ENCODE measurements at regions not wholly inside any gene's neighbourhood (a gene's known extent, or its start where the extent isn't known, plus 50 kb on each side); places are given as distances from the start of the nearest gene placed in this dataset.

- Mint-ChIP-seq H3K36me3 (no peaks in the 10 kb centered on the region), H3K27me3 (no peaks in the 10 kb centered on the region), H3K27ac (no peak overlapping the region), H3K4me1 (no peaks in the 10 kb centered on the region), H3K9me3 (no peaks in the 10 kb centered on the region), H3K4me3 (no peak overlapping the region)
- ATAC-seq, result no peak
These were observed 396.5 kb downstream of the FOXG1 start for GRCh38 chr14:29163109-29163508.

GRCh38 chr14:29165431-29165830, 398.8 kb downstream of the FOXG1 start:
- Mint-ChIP-seq H3K36me3 (no peaks in the 10 kb centered on the region), H3K27ac (no peak overlapping the region), H3K4me3 (no peak overlapping the region), H3K27me3 (no peaks in the 10 kb centered on the region), H3K9me3 (no peaks in the 10 kb centered on the region), H3K4me1 (no peaks in the 10 kb centered on the region)
- no peak for ATAC-seq

- Mint-ChIP-seq H3K9me3 (no peaks in the 10 kb centered on the region), H3K4me1 (no peaks in the 10 kb centered on the region), H3K27ac (no peak overlapping the region), H3K36me3 (no peaks in the 10 kb centered on the region), H3K4me3 (no peak overlapping the region), H3K27me3 (no peaks in the 10 kb centered on the region)
- no peak for ATAC-seq
These were observed 399.9 kb downstream of the FOXG1 start for GRCh38 chr14:29166507-29166906.

DNA sequence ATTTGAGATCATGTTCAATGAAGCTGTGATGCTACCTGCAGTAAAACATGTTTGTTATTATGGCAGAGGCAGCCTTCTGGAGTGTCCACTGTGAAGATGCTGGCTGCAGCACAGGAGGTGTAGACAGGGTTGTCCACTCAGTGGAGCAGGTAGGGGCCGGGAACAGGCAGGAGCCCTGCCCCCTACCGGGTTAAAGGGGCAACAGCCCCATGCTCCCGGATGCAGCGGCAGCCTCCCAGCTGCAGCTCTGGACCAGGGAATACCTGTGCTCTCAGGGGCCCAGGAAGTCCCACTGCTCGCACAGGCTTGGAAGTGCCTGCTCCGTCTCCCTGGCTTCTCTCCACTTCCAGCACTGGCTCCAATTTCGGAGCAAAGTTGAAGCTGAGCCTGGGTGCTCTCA, 401.6 kb downstream of the FOXG1 start:
- no peaks in the 10 kb centered on the region for H3K27me3 Mint-ChIP-seq

DNA sequence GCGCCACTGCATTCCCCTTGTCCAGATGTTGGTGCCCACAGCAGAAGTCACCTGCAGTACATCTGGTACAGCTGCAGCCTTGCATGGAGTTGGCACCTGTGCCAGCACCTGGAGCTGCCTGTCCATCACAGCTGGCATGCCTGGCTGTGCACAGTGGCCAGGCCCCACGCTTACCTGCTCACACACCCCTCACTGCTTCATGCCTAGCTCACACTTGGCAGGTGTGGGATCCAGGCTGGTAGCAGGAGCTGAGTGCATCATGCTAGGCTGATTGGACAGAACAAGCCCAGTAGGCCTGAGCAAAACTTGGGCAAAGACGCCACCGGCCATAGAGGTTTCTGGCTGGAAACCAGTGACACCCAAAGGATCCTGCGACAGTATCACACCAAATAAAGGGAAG, 402.8 kb downstream of the FOXG1 start:
- ATAC-seq, result peak; percentile 24
- H3K4me1 Mint-ChIP-seq, result no peaks in the 10 kb centered on the region
- H3K27ac Mint-ChIP-seq, result no peak overlapping the region
- H3K27me3 Mint-ChIP-seq, result no peaks in the 10 kb centered on the region
- H3K36me3 Mint-ChIP-seq, result no peaks in the 10 kb centered on the region
- H3K9me3 Mint-ChIP-seq, result no peaks in the 10 kb centered on the region
- no peak overlapping the region for H3K4me3 Mint-ChIP-seq

More for the DNA sequence above, 401.6 kb downstream of the FOXG1 start:
- ATAC-seq, result no peak
- Mint-ChIP-seq H3K27ac (no peak overlapping the region), H3K4me3 (no peak overlapping the region), H3K9me3 (no peaks in the 10 kb centered on the region), H3K36me3 (no peaks in the 10 kb centered on the region), H3K4me1 (no peaks in the 10 kb centered on the region)

GRCh38 chr14:29175706-29176105, 409.1 kb downstream of the FOXG1 start:
- Mint-ChIP-seq H3K36me3 (no peaks in the 10 kb centered on the region), H3K4me1 (no peaks in the 10 kb centered on the region), H3K4me3 (no peak overlapping the region), H3K27me3 (no peaks in the 10 kb centered on the region), H3K27ac (no peak overlapping the region), H3K9me3 (peaks cover 2% of the 10 kb centered on the region)
- no peak for ATAC-seq

GRCh38 chr14:29176876-29177275, 410.3 kb downstream of the FOXG1 start:
- no peaks in the 10 kb centered on the region for H3K4me1 Mint-ChIP-seq
- no peak overlapping the region for H3K4me3 Mint-ChIP-seq
- H3K9me3 Mint-ChIP-seq, result peaks cover 2% of the 10 kb centered on the region
- H3K27me3 Mint-ChIP-seq, result no peaks in the 10 kb centered on the region
- H3K36me3 Mint-ChIP-seq, result no peaks in the 10 kb centered on the region
- H3K27ac Mint-ChIP-seq, result no peak overlapping the region
- ATAC-seq, result no peak

- Mint-ChIP-seq H3K36me3 (no peaks in the 10 kb centered on the region), H3K9me3 (peaks cover 2% of the 10 kb centered on the region), H3K4me3 (no peak overlapping the region), H3K27ac (no peak overlapping the region), H3K27me3 (no peaks in the 10 kb centered on the region), H3K4me1 (no peaks in the 10 kb centered on the region)
- ATAC-seq, result no peak
These were observed 412.4 kb downstream of the FOXG1 start for GRCh38 chr14:29178971-29179370.

DNA sequence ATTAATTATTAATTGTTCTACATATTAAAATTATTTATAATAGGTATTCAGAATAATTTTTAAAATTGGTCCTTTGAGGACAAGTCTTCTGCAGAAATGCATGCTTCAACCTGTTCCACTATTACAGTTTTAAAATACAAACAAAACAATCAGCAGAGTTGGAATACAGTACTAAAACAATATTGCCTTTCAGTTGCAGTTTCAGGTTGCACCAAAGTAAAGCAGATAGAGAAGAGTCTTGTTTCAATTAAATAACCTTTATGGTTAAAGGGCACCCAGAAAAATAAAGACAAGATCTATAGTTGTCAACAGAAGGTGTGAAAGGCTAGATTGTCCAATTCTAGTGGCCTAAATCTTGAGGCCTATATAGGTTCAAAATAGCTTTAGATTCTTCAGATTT, 424.5 kb downstream of the FOXG1 start:
- ATAC-seq, result no peak
- Mint-ChIP-seq H3K4me1 (no peaks in the 10 kb centered on the region), H3K36me3 (no peaks in the 10 kb centered on the region), H3K27ac (no peak overlapping the region), H3K27me3 (no peaks in the 10 kb centered on the region), H3K9me3 (peaks cover 2% of the 10 kb centered on the region), H3K4me3 (no peak overlapping the region)

- no peaks in the 10 kb centered on the region for H3K9me3 Mint-ChIP-seq
- H3K27me3 Mint-ChIP-seq, result no peaks in the 10 kb centered on the region
- H3K4me1 Mint-ChIP-seq, result no peaks in the 10 kb centered on the region
- H3K36me3 Mint-ChIP-seq, result no peaks in the 10 kb centered on the region
- H3K27ac Mint-ChIP-seq, result no peak overlapping the region
- no peak overlapping the region for H3K4me3 Mint-ChIP-seq
- ATAC-seq, result no peak
These were observed 431.0 kb downstream of the FOXG1 start for GRCh38 chr14:29197557-29197956.

GRCh38 chr14:29205658-29206057, 439.1 kb downstream of the FOXG1 start:
- no peak overlapping the region for H3K27ac Mint-ChIP-seq
- H3K4me3 Mint-ChIP-seq, result no peak overlapping the region
- H3K9me3 Mint-ChIP-seq, result peaks cover 4% of the 10 kb centered on the region
- H3K36me3 Mint-ChIP-seq, result no peaks in the 10 kb centered on the region
- no peak for ATAC-seq
- no peaks in the 10 kb centered on the region for H3K4me1 Mint-ChIP-seq
- H3K27me3 Mint-ChIP-seq, result no peaks in the 10 kb centered on the region

GRCh38 chr14:29215853-29216252, 449.3 kb downstream of the FOXG1 start:
- Mint-ChIP-seq H3K4me1 (no peaks in the 10 kb centered on the region), H3K27me3 (no peaks in the 10 kb centered on the region), H3K27ac (no peak overlapping the region), H3K4me3 (no peak overlapping the region), H3K9me3 (peaks cover 3% of the 10 kb centered on the region), H3K36me3 (no peaks in the 10 kb centered on the region)
- ATAC-seq, result no peak

GRCh38 chr14:29216268-29217232, 450.0 kb downstream of the FOXG1 start:
- Mint-ChIP-seq H3K27ac (no peak overlapping the region), H3K36me3 (no peaks in the 10 kb centered on the region), H3K4me1 (no peaks in the 10 kb centered on the region), H3K27me3 (no peaks in the 10 kb centered on the region), H3K9me3 (peaks cover 3% of the 10 kb centered on the region), H3K4me3 (no peak overlapping the region)
- ATAC-seq, result no peak

DNA sequence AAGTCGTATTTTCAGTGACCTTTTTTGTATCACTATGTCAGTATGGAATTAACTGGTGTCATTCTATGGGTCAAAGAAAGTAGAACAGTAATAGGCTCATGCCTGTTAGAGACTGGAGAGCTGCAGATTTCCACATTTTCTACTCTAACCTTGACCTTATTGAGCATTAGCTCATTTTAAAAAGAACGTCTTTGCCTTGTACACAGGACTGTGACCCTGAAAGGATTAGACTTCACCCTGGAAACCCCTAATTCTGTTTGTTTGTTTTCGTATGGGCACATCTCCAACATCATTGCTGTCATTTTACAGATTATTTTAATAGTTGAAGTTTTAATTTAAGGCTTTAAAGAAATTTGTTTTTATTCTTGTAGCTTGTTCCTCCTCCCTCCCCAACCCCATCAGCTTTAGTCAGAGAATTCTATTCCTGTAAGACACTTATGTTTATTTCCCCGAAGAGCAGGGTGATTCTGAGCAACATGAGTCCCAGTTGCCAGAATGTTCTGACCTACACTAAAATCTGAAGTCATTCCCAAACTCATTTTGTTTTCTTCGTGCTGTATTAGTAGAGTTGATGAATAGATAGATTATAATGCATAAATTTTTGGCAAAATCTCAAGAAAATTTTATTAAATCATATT, 451.3 kb downstream of the FOXG1 start:
- H3K9me3 Mint-ChIP-seq, result peaks cover 3% of the 10 kb centered on the region
- no peaks in the 10 kb centered on the region for H3K36me3 Mint-ChIP-seq
- no peak overlapping the region for H3K4me3 Mint-ChIP-seq
- no peak for ATAC-seq
- no peak overlapping the region for H3K27ac Mint-ChIP-seq
- no peaks in the 10 kb centered on the region for H3K4me1 Mint-ChIP-seq
- no peaks in the 10 kb centered on the region for H3K27me3 Mint-ChIP-seq

GRCh38 chr14:29220072-29220471, 453.5 kb downstream of the FOXG1 start:
- Mint-ChIP-seq H3K36me3 (no peaks in the 10 kb centered on the region), H3K4me3 (no peak overlapping the region), H3K4me1 (no peaks in the 10 kb centered on the region), H3K27me3 (no peaks in the 10 kb centered on the region), H3K27ac (no peak overlapping the region), H3K9me3 (no peaks in the 10 kb centered on the region)
- ATAC-seq, result no peak

- Mint-ChIP-seq H3K36me3 (no peaks in the 10 kb centered on the region), H3K4me3 (no peak overlapping the region), H3K4me1 (no peaks in the 10 kb centered on the region), H3K9me3 (no peaks in the 10 kb centered on the region), H3K27me3 (no peaks in the 10 kb centered on the region), H3K27ac (no peak overlapping the region)
- no peak for ATAC-seq
These were observed 454.0 kb downstream of the FOXG1 start for GRCh38 chr14:29220566-29220965.
